K562 (cell line): ENCODE measurements at regions not wholly inside any gene's neighbourhood (a gene's known extent, or its start where the extent isn't known, plus 50 kb on each side); places are given as distances from the start of the nearest gene placed in this dataset.

ENCODE experiments used
- CTCF ChIP-seq, 3 experiments: IDR thresholded peaks in 2 of 3; conservative IDR thresholded peaks in 1 of 3; 2 replicates each; pipeline ENCODE4 v1.5.1; 2011 to 2012; ENCODE audit warnings: low read length in 3 of 3, mild to moderate bottlenecking in 3 of 3, control low read depth in 2 of 3, improper control_type of control experiment in 1 of 3, inconsistent platforms in 1 of 3, low read depth in 1 of 3, mixed read lengths in 1 of 3, moderate library complexity in 1 of 3; ENCODE audit not compliant: insufficient read depth in 2 of 3
- ZBTB40 ChIP-seq, 2 experiments: fragments of 450-650 bp in 1 of 2; sonication (generic) in 1 of 2; formaldehyde crosslinking in 1 of 2; IDR thresholded peaks; 2 replicates each; pipeline versions ENCODE4 v1.7.1 to v1.9.0; 2016 to 2022; ENCODE audit warnings: inconsistent platforms in 1 of 2, mild to moderate bottlenecking in 1 of 2, missing genetic modification reagents in 1 of 2
- ZNF778 ChIP-seq: fragments of 450-650 bp; formaldehyde crosslinking; IDR thresholded peaks from 2 replicates; pipeline ENCODE4 v1.4.0; 2020; ENCODE audit warnings: mild to moderate bottlenecking, moderate library complexity

- TF ChIP-seq ZBTB40 (IDR thresholded peaks at IDR 0.05): no peak
- no peak for TF ChIP-seq ZBTB40 (CRISPR knock-in tag; IDR thresholded peaks at IDR 0.05)
- TF ChIP-seq ZNF778: no peak
- no peak for TF ChIP-seq CTCF (IDR thresholded peaks at IDR 0.05 in 2 of 3, conservative IDR thresholded peaks at IDR 0.05 in 1 of 3; ENCODE audit: insufficient read depth in 2 of 3, low read depth in 1 of 3, low read length in 3 of 3)
Measured at GRCh38 chr1:20426923-20427322, 59.1 kb downstream of the CAMK2N1 start.
